GM12878 (cell line): ENCODE measurements at regions not wholly inside any gene's neighbourhood (a gene's known extent, or its start where the extent isn't known, plus 50 kb on each side); places are given as distances from the start of the nearest gene placed in this dataset.

Experiments
- CTCF ChIP-seq, 3 experiments: IDR thresholded peaks in 2 of 3; conservative IDR thresholded peaks in 1 of 3; 2 replicates each; pipeline ENCODE4 v1.5.1; 2011; ENCODE audit warnings: low read depth in 3 of 3, low read length in 3 of 3, mild to moderate bottlenecking in 3 of 3, control low read depth in 2 of 3, moderate library complexity in 2 of 3, inconsistent platforms in 1 of 3, mixed read lengths in 1 of 3; ENCODE audit not compliant: control insufficient read depth in 2 of 3, insufficient read depth in 1 of 3; ENCODE audit errors: extremely low read depth in 1 of 3
- POLR2AphosphoS5 ChIP-seq: IDR thresholded peaks from 2 replicates; pipeline ENCODE4 v1.6.1; 2011; ENCODE audit warnings: mild to moderate bottlenecking, low read length, inconsistent platforms

- TF ChIP-seq CTCF (IDR thresholded peaks at IDR 0.05 in 2 of 3, conservative IDR thresholded peaks at IDR 0.05 in 1 of 3; ENCODE audit: control insufficient read depth in 2 of 3, extremely low read depth in 1 of 3, insufficient read depth in 1 of 3, low read depth in 3 of 3, low read length in 3 of 3) (no peak), POLR2AphosphoS5 (no peak)
Measured at GRCh38 chr10:107889105-107889504, 724.6 kb upstream of the SORCS1 start.
